K562 (cell line): ENCODE measurements at regions not wholly inside any gene's neighbourhood (a gene's known extent, or its start where the extent isn't known, plus 50 kb on each side); places are given as distances from the start of the nearest gene placed in this dataset.

Experiments used
- ATAC-seq: fragments of 200-7000 bp; cut with Tn5 transposase; 3 replicates; pipeline ENCODE4 v1.9.1; 2020; ENCODE audit warnings: moderate library complexity
- BruUV-seq: library from RNA; stranded (reverse); fragments of 400-500 nt; replicated peaks from 2 replicates; lab custom pipeline; 2021; lab: Mats Ljungman, UMichigan
- CTCF ChIA-PET: fragments of 300-600 bp; formaldehyde crosslinking; extraction: SDS; loops from one replicate; lab custom pipeline; 2021; ENCODE audit warnings: low intra/inter-chr PET ratio; lab: Yijun Ruan, JAX
- POLR2A ChIA-PET: fragments of 300-600, 350-650 bp; sonication (Branson Sonifier 250); formaldehyde crosslinking; extraction: SDS; loops from one replicate; lab custom pipeline; 2021; ENCODE audit warnings: antibody characterized with exemption, inconsistent platforms; lab: Yijun Ruan, JAX
- DNase-seq, 4 experiments: peaks; one replicate each; pipeline versions ENCODE4 v3.0.0 to v3.0.0-alpha.2; 2011 to 2018; ENCODE audit warnings: low spot score in 3 of 4, mixed read lengths in 3 of 4; ENCODE audit errors: extremely low read depth in 1 of 4
- FAIRE-seq: peaks from 2 replicates; lab custom pipeline; 2011; peaks lifted over from hg19 to GRCh38; lab: Jason Lieb, UNC
- H2AFZ ChIP-seq: 2 replicates; pipeline ENCODE4 v1.6.0; 2011; ENCODE audit warnings: low read depth, low read length, control low read depth, inconsistent platforms
- H3K27ac ChIP-seq: fragments of 200-600 bp; 3 replicates; pipeline ENCODE4 v1.8.0; 2011; ENCODE audit warnings: low read depth, mild to moderate bottlenecking, control low read depth, inconsistent platforms, low read length, moderate library complexity, mixed read lengths; ENCODE audit errors: extremely low read depth
- H3K27me3 ChIP-seq, 2 experiments: fragments of 300-600 bp in 1 of 2; 2 replicates in 1 of 2; 3 replicates in 1 of 2; pipeline versions ENCODE4 v1.6.0 to v1.8.0; 2011; ENCODE audit warnings: inconsistent platforms in 2 of 2, low read length in 2 of 2, mild to moderate bottlenecking in 1 of 2, mixed read lengths in 1 of 2, moderate library complexity in 1 of 2; ENCODE audit not compliant: control insufficient read depth in 2 of 2, insufficient read depth in 2 of 2
- H3K36me3 ChIP-seq: fragments of 300-600 bp; 3 replicates; pipeline ENCODE4 v1.8.0; 2011; ENCODE audit warnings: mild to moderate bottlenecking, low read length, inconsistent platforms; ENCODE audit not compliant: control insufficient read depth, insufficient read depth
- H3K4me1 ChIP-seq, 2 experiments: fragments of 200-600 bp in 1 of 2; replicated peaks in 1 of 2; 2 replicates in 1 of 2; 3 replicates in 1 of 2; pipeline versions ENCODE4 v1.5.1 to v1.8.0; 2011; ENCODE audit warnings: inconsistent platforms in 2 of 2, low read length in 2 of 2, mild to moderate bottlenecking in 1 of 2, mixed read lengths in 1 of 2, moderate library complexity in 1 of 2; ENCODE audit not compliant: control insufficient read depth in 2 of 2, insufficient read depth in 2 of 2
- H3K4me2 ChIP-seq: 2 replicates; pipeline ENCODE4 v1.6.1; 2011; ENCODE audit warnings: low read length, control low read depth, inconsistent platforms, mixed read lengths; ENCODE audit not compliant: insufficient read depth
- H3K4me3 ChIP-seq: fragments of 200-600 bp; sonication (generic), shearing (Covaris generic); 2 replicates; pipeline ENCODE4 v1.5.1; 2016; ENCODE audit warnings: control low read depth, inconsistent platforms
- H3K79me2 ChIP-seq: fragments of 200-600 bp; 3 replicates; pipeline ENCODE4 v1.8.0; 2011; ENCODE audit warnings: low read length, inconsistent platforms; ENCODE audit not compliant: control insufficient read depth, insufficient read depth
- H3K9ac ChIP-seq, 2 experiments: 2 replicates each; pipeline versions ENCODE4 v1.6.0 to v1.6.1; 2011; ENCODE audit warnings: low read depth in 2 of 2, low read length in 2 of 2, control low read depth in 1 of 2, inconsistent platforms in 1 of 2, mild to moderate bottlenecking in 1 of 2, mixed read lengths in 1 of 2; ENCODE audit not compliant: insufficient read depth in 1 of 2
- H3K9me1 ChIP-seq: one replicate; pipeline ENCODE4 v1.6.0; 2011; ENCODE audit warnings: inconsistent platforms, mild to moderate bottlenecking, low read length, moderate library complexity; ENCODE audit not compliant: control insufficient read depth, insufficient read depth
- H3K9me3 ChIP-seq: replicated peaks from 2 replicates; pipeline ENCODE4 v1.5.1; 2011; ENCODE audit warnings: low read depth, low read length, inconsistent platforms; ENCODE audit not compliant: control insufficient read depth, insufficient read depth
- H4K20me1 ChIP-seq: replicated peaks from 2 replicates; pipeline ENCODE4 v1.6.1; 2011; ENCODE audit warnings: low read length, inconsistent platforms, mixed read lengths; ENCODE audit not compliant: control insufficient read depth, insufficient read depth
- CTCF ChIP-seq, 3 experiments: IDR thresholded peaks in 2 of 3; conservative IDR thresholded peaks in 1 of 3; 2 replicates each; pipeline ENCODE4 v1.5.1; 2011 to 2012; ENCODE audit warnings: low read length in 3 of 3, mild to moderate bottlenecking in 3 of 3, control low read depth in 2 of 3, improper control_type of control experiment in 1 of 3, inconsistent platforms in 1 of 3, low read depth in 1 of 3, mixed read lengths in 1 of 3, moderate library complexity in 1 of 3; ENCODE audit not compliant: insufficient read depth in 2 of 3
- ELF1 ChIP-seq: fragments of 200-800 bp; sonication (Bioruptor generic); IDR thresholded peaks from 2 replicates; pipeline ENCODE4 v1.6.1; 2016; ENCODE audit warnings: missing genetic modification characterization, missing compliant biosample characterization
- MTA1 ChIP-seq: fragments of 450-650 bp; IDR thresholded peaks from 2 replicates; pipeline ENCODE4 v1.6.1; 2017; ENCODE audit warnings: borderline replicate concordance
- ZNF324 ChIP-seq: fragments of 250-450 bp; sonication (Bioruptor Pico); IDR thresholded peaks from 2 replicates; pipeline ENCODE4 v1.4.0; 2020; ENCODE audit warnings: mild to moderate bottlenecking
- WGBS: fragments of 100-300 bp; shearing (Covaris generic); methylation state at CpG from one replicate; pipeline ENCODE4 v1.1.6; 2016; ENCODE audit warnings: low coverage, mixed read lengths; ENCODE audit not compliant: insufficient coverage; ENCODE audit errors: missing lambda C conversion rate; 5-methylcytosine and 5-hydroxymethylcytosine counted together
- in situ Hi-C: fragments of 300-500 bp; cut with MboI; formaldehyde crosslinking; loops from 4 replicates; pipeline ENCODE4 v1.15.0; 2018; ENCODE audit warnings: inconsistent platforms, mixed read lengths
- intact Hi-C: fragments of 100-400 bp; cut with micrococcal nuclease; formaldehyde crosslinking; loops from 2 replicates; pipeline ENCODE4 v1.14.2; 2022

GRCh38 chr9:12882430-12882829, 107.6 kb downstream of the LURAP1L start:
- Histone ChIP-seq H3K27me3 (no peaks in the 10 kb centered on the region), H3K4me2 (no peak overlapping the region), H3K27ac (no peak overlapping the region), H3K4me1 (no peaks in the 10 kb centered on the region), H4K20me1 (no peaks in the 10 kb centered on the region), H3K36me3 (no peaks in the 10 kb centered on the region), H3K9me1 (no peaks in the 10 kb centered on the region), H3K9ac (no peak overlapping the region), H3K9me3 (no peaks in the 10 kb centered on the region), H3K4me3 (no peak overlapping the region), H3K79me2 (no peaks in the 10 kb centered on the region), H2AFZ (no peak overlapping the region)
- FAIRE-seq (no peak), ATAC-seq (no peak), DNase-seq (no peak)
- ChIA-PET POLR2A (no interaction called here), CTCF (no interaction called here)
- intact Hi-C loops = no loop called here
- no peak for TF ChIP-seq MTA1
- no peak for TF ChIP-seq CTCF (IDR thresholded peaks at IDR 0.05 in 2 of 3, conservative IDR thresholded peaks at IDR 0.05 in 1 of 3; ENCODE audit: insufficient read depth in 2 of 3, low read depth in 1 of 3, low read length in 3 of 3)
- TF ChIP-seq ELF1 (tag) = no peak
- no peak for TF ChIP-seq ZNF324
- in situ Hi-C loops = no loop called here
- WGBS = 0% methylated on average over 2 of the region's 2 CpGs
- BruUV-seq = no TSS peak
